ENCODE measurements at regions not wholly inside any gene's neighbourhood (a gene's known extent, or its start where the extent isn't known, plus 50 kb on each side); places are given as distances from the start of the nearest gene placed in this dataset.

DNA sequence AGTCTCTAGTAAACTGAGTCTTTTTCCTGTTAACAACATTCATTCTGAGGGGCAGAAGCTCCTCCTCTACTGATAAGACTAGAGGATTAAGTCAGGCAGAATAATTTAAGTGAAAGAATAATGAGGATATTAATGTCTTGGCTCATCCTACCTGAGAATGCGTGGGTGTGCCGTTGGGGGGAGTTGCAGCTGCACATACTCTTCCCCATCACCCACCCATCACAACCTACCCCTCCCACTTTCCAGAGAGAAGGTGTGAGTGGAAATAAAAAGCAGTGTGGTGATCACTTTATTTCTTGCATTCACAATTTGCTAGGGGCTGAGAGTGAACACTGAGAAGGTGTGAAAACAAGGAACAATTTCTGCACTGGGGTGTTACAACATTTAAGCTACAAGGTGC is 146.8 kb upstream of the MAGI3 start:
- no peak for TF ChIP-seq CTCF (conservative IDR thresholded peaks at IDR 0.05 in 1 of 2, IDR thresholded peaks at IDR 0.05 in 1 of 2; ENCODE audit: extremely low read depth in 1 of 2, insufficient read depth in 1 of 2, low read depth in 1 of 2, low read length in 2 of 2)
- no peak for TF ChIP-seq EZH2 (IDR thresholded peaks at IDR 0.05; ENCODE audit: borderline replicate concordance, low read length)

Data from mammary epithelial cell (primary cell).